GM21515 (cell line): ENCODE measurements at regions not wholly inside any gene's neighbourhood (a gene's known extent, or its start where the extent isn't known, plus 50 kb on each side); places are given as distances from the start of the nearest gene placed in this dataset.
"Not testable (repeated sequence)": the region's sequence is repeated elsewhere in the genome, so short reads cannot be mapped to it uniquely, and the experiment has no call there.

Experiments used
- ATAC-seq: cut with Tn5 transposase; IDR thresholded peaks from one replicate; pipeline ENCODE4 v1.9.1; 2021; ENCODE audit not compliant: unreplicated experiment

DNA sequence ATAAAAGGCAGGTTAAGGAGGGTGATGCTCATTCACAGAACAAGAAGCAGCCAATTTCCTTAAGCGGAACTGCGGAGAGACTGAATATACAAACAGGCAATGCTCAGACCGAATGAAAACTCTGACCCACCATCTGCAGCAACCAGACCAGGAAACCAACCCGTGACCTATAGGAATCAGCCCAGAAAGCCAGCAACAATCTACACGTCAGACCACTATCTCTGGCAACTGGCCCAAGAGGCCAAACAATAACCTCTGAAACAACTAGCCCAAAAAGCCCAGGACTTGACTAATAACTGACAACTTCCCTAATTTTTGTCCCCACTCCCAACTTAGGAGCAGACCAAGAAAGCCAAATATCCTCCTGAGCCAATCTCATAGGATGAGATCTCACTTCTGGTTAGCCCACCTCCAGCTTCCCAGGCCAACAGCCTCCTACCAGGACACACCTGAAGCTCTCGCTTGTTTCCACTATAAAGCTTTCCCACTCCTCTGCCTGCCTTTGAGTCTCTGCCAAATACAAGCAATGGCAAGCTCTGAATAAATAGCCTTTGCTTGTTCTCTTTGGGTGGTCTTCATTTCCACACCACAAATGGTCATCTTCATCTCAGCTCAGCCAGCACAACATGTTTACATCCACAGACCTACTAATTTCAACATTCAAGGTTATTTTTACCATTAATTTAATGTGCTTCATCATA, 168.5 kb downstream of the HSD17B3 start:
- no peak for ATAC-seq

DNA sequence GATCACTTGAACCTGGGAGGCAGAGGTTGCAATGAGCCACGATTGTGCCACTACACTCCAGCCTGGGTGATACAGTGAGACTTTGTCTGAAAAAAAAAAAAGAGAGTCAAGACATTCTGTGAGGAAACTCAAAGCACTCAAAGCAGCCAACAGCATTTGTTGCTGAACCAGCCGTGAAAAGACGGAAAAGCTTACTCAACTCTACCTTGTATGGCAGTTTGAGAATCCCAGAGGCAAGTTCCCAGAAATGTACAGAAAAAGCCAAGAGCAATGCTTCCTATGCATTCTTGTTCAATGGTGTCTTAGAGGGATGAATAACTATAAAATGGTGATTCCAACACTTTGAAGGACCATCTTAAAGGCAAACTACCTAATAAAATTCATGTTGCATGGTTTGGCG, 170.2 kb downstream of the HSD17B3 start:
- ATAC-seq: no peak

DNA sequence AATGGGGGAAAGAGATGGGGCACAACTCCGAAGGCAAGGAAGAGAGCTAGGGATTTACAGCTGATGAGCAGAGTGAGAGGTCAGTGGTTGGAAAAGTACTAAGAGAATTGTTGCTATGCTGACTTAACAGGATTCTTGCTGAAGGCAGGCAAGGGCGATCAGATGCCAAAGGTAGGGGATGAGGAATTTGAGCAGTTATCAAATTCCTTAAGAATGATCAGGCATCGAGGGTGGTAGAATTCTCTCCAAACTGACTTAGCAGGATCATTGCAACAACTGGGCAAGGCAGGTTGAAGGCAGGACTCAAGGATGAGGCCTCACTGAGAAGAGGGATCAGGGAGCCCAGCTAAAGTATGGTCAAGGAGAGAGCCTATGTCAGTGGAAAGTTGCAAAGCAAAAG, 171.0 kb downstream of the HSD17B3 start:
- ATAC-seq: no peak

DNA sequence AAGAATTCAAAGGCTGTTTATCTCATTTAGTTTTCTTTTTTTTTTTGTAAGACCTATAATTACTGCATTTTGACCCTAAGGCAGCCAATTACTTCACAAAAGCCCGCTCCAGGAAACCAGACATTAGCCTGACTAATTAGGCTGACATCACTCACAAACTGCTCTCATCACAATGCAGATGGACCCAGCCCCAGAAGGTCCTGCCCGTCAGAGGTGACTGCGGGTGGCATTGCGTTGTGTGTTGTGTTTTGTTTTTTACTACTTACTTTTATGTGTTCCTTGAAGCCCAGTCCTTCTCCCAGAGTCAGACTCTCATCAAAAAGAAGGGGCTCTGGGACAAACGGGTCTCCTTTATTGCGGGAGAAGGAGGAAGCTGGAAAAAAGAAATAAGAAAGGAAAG, 172.2 kb downstream of the HSD17B3 start:
- ATAC-seq: no peak

DNA sequence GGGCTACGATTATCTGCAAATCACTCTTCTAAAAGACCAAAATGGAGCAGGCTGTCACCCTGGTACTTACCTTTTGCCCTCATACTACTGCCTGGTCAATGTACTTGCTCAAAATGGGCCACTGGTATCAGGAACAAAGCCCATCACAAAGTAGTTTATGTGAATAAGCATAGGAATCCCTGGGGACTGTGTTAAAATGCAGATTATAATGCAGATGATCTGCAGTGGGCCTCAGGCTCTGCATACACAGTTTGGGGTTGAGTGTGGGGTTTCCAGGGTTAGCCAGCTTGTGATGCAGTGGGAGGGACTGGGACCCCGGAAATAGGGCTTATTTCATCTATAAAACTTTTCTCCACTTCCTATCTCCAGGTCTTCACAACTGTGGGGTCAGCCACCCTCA, 173.1 kb downstream of the HSD17B3 start:
- ATAC-seq: no peak

DNA sequence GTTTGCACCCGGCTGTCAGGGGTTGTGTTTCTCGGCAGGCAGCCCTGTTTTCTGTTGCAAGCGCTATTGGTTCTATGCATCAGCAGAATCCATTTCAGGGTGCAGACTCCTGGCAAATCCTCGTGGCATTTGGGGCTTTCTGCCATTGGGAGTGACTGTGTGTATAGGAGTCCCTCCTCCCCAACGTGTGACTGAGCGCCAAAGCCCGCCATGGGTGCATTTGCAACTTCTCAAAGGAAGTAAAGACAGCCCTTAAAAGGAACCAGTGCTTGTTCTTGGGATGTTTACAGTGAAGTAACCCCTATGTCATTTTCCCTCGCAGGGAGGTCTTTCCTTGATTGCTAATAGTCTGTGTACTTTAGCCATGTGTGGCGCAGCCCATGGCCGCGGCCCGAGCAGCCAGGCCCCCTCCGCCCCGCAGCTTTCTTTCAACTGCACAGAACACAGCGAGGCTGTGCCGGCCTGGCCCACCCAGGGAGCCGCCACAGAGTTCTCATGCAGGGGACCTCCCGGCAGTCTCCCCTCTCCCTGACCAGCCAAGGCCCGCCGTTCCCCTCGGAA, 175.6 kb downstream of the HSD17B3 start:
- no peak for ATAC-seq

DNA sequence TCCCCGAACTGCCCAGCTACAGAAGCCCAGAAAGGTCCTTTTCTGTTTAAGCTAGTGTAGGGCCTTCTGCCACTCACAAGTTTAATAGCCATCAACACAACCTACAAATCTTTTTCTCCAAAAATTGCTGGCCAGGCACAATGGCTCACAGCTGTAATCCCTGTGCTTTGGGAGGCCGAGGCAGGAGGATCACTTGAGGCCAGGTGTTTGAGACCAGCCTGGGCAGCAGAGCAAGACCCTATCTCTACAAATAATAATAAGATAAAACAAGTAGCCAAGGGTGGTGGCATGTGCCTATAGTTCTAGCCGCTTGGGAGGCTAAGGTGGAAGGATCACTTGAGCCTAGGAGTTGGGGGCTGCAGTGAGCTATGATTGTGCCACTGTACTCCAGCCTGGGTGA, 176.4 kb downstream of the HSD17B3 start:
- no peak for ATAC-seq

DNA sequence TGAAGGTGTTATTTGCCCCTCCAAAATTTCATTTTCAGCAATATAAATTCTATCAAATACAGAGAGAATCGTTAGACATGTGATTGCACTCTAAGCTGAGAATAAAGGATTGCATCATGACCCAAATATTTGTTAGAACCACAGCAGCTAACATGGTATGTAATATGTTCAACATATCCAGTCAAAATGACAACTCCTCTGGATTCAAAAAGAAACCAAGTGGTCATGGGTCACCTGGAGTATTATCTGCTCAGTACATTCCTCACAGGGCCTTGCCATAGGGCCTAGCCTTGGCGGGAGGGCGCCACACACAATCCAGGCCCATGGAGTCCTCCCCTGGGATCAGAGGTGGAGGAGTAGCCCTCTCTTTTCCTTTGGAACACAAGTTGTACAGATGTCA, 179.2 kb downstream of the HSD17B3 start:
- no peak for ATAC-seq

DNA sequence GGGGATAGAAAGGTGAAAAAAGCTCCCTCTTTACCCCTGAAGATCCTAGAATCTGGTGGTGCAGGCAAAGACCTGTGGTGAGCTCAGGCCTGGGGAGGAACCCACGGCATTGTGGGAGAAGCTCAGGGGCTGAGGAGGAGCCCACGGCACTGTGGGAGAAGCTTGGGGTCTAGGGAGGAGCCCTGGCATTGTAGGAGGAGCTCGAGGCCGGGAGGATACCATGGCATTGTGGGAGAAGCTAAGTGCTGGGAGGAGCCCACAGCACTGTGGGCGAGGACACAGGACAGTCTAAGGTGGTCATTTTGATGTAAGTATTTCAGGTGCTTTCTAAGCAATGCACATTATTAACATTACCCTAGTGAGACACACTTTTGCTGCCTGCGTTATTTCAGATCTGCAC, 179.7 kb downstream of the HSD17B3 start:
- no peak for ATAC-seq

DNA sequence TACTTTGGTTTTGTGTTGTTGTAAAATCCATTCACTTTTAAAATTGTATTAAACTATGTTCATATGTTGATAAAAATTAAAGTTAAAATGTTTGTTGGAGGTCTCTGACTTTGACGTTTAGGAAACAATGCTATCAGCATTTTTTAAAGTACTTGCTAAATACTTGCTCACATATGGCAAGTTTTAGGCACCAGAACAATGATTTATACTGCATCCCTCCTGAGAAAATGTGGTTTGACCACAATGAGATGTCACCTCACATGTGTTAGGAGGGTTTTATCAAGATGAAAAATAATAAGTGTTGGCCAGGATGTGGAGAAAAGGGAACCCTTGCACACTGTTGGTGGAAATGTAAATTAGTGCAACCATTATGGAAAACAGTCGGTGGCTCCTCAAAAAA, 180.8 kb downstream of the HSD17B3 start:
- no peak for ATAC-seq

DNA sequence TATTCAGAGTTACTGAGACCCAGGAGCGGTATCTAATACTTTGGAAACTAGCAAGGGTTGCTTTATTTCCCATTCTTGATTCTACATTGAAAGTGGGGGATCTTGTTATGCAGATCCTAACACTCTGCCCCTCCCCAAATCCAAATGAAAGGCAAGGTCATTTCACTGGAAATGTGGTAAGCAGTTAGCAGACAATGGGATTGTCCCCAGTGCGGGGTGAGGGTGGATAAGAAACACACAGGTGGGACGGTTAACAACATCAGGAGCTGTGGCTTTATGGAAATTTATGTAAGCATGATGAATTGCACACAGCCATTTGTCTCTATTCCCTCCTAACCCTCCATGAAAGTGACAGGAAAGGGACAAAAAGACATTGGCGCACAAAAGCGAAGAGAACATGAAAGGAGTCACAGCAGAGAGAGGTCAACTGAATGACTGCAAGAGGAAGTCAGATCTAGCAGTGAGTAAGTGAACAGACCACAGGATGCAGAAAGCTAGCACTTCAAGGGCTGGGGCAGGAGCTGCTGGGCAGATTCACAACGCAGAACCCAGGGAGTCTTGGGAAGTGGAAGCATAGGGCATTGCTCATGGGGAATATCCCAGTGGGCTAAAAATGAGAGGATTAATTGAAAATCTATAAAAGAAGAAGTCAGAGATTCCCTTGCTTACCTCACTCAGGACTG, 184.4 kb downstream of the HSD17B3 start:
- ATAC-seq: no peak

DNA sequence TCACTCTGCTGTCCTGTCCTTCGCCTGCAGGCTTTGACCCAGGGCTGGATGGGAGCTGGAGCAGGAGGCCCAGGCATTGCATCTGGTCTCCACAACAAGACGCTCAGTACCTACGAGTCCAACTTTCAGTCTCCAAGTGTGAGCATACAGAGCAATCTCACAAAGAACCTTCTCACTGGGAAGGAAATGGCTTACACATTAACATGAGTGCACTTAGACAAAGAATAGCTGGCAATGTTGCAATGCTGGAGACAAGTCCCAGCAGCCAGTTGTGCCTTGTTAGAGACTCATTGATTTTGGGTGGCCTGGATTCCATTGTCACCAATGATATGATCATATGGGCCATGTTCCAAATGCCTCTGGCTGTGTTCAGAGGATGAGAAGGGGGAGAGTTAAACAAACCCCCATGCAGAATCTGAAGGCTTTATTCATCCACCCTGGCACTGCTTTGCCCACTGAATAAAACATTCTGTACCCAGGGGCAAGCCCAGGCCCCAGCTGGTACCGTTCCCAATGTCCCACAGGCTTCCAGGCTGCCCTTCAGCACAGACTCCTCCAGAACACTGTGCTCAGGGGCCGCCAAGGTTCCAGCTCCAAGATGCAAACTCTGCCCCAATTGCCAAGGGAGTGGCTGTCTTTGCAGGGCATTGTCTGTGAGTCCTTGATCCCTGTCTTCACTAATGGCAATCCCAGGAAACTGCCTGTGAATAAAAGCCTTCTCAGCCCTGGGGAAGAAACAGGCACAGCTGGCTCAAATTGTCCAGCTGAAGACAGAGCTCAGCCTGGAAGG, 185.5 kb downstream of the HSD17B3 start:
- ATAC-seq: no peak

DNA sequence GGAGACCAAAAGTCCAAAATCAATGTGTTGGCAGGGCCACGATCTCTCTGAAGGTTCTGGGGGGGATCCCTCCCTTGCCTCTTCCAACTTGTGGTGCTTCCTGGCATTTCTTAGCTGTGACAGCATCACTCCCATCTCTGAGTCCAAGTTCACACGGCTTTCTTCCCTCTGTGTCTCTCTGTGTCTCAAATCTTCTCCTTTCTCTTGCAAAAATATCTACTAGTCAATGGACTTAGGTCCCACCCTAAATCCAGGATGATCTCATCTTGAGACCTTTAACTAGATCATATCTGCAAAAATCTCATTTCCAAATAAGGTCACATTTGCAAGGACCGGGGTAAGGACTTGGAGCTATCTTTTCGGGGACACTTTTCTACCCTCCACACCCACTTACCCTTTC, 186.1 kb downstream of the HSD17B3 start:
- ATAC-seq: no peak

DNA sequence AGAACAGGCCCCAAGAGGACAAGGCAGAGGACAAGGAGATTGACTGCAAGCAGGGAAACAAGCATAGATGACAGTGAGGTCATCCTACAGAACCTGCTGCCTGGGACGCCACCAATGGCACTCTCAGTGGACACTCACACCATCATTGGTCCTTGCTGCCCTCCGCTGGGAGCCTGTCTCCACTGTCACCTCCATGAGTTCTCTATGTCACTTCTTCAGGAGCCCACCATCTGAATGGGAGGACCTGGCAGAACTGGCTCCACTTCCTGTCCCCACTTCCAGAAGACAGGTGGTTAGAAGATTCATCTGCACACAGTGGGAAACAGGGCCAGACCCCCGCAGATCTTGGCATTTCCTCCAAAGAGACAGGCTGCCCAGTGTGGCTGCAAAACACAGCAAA, 188.9 kb downstream of the HSD17B3 start:
- ATAC-seq: no peak

DNA sequence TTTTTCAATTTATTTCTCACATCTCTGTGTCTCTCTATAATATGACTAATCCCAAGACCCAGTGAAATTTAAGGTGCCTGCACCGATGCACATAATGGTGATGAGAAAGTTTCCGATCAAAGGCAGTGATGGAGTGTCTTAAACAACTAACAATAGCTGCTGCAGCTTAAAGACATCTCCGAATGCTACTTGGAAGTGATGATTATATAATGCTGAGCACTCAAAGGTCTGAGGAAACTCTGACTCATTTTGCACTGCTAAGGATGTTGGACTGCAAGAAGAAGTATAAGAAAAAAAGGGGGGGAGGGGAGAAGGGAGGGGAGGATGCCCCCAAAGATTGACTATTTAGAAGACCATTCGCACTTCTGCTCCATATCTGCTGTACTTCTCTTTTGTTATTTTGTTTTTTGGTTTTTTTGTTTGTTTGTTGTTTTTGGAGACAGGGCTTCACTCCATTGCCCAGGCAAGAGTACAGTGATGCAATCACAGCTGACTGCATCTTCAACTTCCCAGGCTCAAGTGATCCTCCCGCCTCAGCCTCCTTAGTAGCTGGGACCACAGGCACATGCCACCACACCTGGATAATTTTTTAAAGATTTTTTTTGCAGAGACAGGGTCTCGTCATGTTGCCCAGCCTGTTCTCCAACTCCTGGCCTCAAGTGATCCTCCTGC, 192.2 kb downstream of the HSD17B3 start:
- no peak for ATAC-seq

DNA sequence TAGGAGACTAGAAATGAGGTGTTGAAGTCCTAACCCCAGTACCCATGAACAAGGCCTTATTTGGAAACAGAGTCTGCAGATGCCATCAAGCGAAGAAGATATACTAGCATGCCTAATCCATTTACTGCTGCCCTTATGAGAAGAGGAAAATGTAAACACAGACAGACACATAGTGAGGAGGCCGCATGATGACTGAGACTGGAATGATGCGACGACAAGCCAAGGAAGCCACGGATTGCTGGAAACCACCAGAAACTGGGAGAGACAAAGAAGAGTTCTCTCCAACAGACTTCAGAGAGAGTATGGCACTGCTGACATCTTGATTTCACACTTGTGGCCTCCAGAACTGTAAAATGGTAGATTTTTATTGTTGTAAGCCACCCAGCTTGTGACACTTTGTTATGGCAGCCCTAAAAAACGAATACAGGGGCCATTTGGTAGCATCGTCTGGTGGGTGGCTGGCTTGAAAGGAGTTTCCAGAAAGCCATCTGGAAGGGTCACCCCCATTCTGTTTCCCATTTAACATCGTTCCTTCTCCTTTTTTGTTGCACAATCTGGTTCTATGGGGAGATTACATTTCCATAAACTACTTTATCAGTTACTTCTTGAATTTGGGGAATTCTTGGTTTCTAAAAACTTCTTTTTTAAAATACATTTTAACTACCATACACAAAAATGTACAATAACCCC, 193.1 kb downstream of the HSD17B3 start:
- no peak for ATAC-seq

DNA sequence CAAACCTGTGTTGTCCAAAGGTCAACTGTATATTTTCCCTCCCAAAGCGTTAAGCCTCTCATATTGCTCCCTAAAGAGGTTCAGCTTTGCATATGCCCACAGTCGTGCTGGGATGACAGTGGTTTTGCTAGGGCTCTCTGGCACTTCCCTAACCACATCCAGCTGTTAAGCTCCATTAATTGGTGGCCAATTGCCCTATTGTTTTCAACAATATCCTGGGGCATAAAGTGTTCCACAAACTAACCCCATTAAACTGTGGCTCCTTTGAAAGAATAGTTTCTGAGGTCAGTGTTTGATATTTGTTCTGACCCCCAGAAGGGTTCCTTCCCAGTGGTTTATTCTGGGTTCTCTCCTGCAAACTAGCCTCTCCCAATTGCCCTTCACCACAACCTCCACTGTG, 194.5 kb downstream of the HSD17B3 start:
- no peak for ATAC-seq

DNA sequence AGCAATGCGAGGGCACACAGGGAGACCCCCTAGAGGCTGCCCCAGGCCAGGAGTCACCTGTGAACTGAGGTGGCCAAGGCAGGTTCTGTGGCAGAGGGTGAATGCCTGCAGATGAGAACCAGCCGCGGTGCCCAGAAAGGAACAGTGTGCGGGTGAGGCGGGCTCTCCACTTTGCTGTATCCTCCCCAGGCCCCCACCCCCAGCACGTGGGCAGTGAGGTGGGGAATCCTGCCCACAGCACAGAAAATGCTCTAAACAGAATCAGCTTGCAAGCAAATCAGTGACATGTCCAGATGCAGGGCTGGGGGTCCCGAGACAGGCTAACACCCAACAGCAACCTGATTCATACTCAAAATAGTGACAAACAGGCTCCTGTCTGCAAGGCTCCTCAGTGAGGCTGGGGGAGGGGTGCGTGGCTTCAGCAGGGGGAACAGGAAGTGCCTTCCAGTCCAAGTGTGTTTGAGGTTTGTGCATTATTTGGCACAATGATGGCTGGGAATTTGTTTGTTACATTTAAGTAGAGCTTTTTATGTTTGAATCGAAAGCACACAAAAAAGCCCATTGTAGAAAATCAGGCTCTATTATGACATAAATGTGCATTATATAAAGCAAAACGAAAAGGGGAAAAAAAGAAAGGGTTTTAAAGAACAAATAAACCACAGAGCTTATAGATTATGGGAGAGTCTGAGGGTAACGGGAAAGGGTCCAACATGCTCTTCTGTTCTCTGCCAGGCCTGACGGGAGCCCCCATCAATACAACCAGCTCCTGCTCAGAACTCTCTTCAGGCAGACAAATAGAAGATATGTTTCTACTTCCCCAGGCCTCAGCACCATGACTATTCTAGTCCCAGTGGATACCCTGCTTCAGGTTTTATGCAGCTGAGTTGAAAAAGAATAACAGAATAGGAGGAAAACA, 201.3 kb downstream of the HSD17B3 start:
- no peak for ATAC-seq

DNA sequence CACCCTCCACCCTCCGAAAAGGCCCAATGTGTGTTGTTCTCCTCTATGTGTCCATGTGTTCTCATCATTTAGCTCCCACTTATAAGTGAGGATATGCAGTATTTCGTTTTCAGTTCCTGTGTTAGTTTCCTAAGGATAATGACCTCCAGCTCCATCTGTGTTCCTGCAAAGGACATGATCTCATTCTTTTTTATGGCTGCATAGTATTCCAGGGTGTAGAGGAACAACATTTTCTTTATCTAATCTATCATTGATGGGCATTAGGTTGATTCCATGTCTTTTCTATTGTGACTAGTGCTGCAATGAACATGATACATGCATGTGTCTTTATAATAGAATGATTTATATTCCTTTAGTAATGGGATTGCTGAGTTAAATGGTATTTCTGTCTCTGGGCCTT, 211.3 kb downstream of the HSD17B3 start:
- not testable (repeated sequence) for ATAC-seq
